Endodermal cell (in vitro differentiated cells): ENCODE measurements at regions not wholly inside any gene's neighbourhood (a gene's known extent, or its start where the extent isn't known, plus 50 kb on each side); places are given as distances from the start of the nearest gene placed in this dataset.
"Not testable (repeated sequence)": the region's sequence is repeated elsewhere in the genome, so short reads cannot be mapped to it uniquely, and the experiment has no call there.

Experiments used
- DNase-seq: peaks from one replicate; pipeline ENCODE4 v3.0.0-alpha.2; 2017
- H3K27ac ChIP-seq: 2 replicates; pipeline ENCODE4 v1.5.1; 2013; ENCODE audit warnings: mild to moderate bottlenecking, low read depth, low read length, moderate library complexity
- H3K27me3 ChIP-seq: 2 replicates; pipeline ENCODE4 v1.6.1; 2013; ENCODE audit warnings: mild to moderate bottlenecking, low read length, moderate library complexity; ENCODE audit not compliant: insufficient read depth, control insufficient read depth, poor library complexity, severe bottlenecking
- H3K36me3 ChIP-seq: 2 replicates; pipeline ENCODE4 v1.7.0; 2013; ENCODE audit warnings: mild to moderate bottlenecking, low read length, moderate library complexity; ENCODE audit not compliant: control insufficient read depth, insufficient read depth
- H3K4me1 ChIP-seq: one replicate; pipeline ENCODE4 v1.7.0; 2013; ENCODE audit warnings: low read length; ENCODE audit not compliant: control insufficient read depth, insufficient read depth
- H3K4me3 ChIP-seq: 2 replicates; pipeline ENCODE4 v1.5.1; 2013; ENCODE audit warnings: mild to moderate bottlenecking, low read length, moderate library complexity
- H3K9ac ChIP-seq: 2 replicates; pipeline ENCODE4 v1.6.1; 2013; ENCODE audit warnings: mild to moderate bottlenecking, low read length, moderate library complexity; ENCODE audit not compliant: poor library complexity, severe bottlenecking; ENCODE audit errors: extremely low read depth
- H3K9me3 ChIP-seq: 2 replicates; pipeline ENCODE4 v1.6.1; 2013; ENCODE audit warnings: mild to moderate bottlenecking, low read length, moderate library complexity; ENCODE audit not compliant: control insufficient read depth
- H3K27ac Mint-ChIP-seq: 2 replicates; pipeline ENCODE4 v1.8.0; 2020; ENCODE audit warnings: mixed read lengths
- H3K27me3 Mint-ChIP-seq: 2 replicates; pipeline ENCODE4 v1.8.0; 2021; ENCODE audit warnings: mild to moderate bottlenecking, mixed read lengths; ENCODE audit not compliant: insufficient read depth
- H3K36me3 Mint-ChIP-seq: 2 replicates; pipeline ENCODE4 v1.8.0; 2020; ENCODE audit warnings: low read depth, mixed read lengths
- H3K4me1 Mint-ChIP-seq: 2 replicates; pipeline ENCODE4 v1.8.0; 2020; ENCODE audit warnings: mixed read lengths
- H3K4me3 Mint-ChIP-seq: 2 replicates; pipeline ENCODE4 v1.8.0; 2020; ENCODE audit warnings: mild to moderate bottlenecking, moderate library complexity, mixed read lengths
- H3K9me3 Mint-ChIP-seq: 2 replicates; pipeline ENCODE4 v1.8.0; 2020; ENCODE audit warnings: mild to moderate bottlenecking, mixed read lengths
- WGBS, 2 experiments: methylation state at CpG; one replicate each; pipeline versions ENCODE4 v1.1.5 to v1.1.7; 2013; ENCODE audit warnings: missing lambda C conversion rate in 2 of 2, mixed read lengths in 1 of 2; ENCODE audit not compliant: insufficient coverage in 1 of 2, insufficient read length in 1 of 2; 5-methylcytosine and 5-hydroxymethylcytosine counted together
- TF ChIP-seq, protein P1 (sequence below): fragments of 200-600 bp; sonication (generic); conservative IDR thresholded peaks from 2 replicates; pipeline ENCODE4 v1.5.0; 2021; ENCODE audit warnings: antibody characterized with exemption, mild to moderate bottlenecking

DNA sequence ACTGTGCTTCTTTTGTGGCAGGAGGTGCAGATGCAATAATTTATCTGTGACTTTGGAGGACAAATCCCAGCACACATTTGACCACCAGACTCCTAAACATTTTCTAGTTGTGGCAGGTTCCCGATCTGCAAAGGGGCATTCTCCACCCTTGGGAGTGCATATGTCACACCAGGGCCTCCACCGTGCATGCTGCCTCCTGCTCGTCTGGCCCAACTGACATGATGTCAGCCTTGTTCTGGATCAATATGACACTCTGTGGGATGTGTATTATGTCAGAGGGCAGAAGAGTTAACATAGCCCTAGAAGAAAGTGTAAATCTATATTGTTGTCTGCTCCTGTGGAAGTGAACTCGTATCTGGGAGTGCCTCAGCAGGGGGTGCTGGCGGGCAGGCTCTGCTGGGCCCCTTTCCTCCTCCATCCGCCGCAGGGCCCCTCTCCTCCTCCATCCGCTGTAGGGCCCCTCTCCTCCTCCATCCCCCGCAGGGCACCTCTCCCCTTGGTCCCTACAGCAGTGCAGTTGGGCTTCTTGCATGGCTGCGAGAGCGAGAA lies 97.7 kb upstream of the PPP1R26 start:
- H3K4me3 ChIP-seq = no peak overlapping the region
- H3K4me1 ChIP-seq = no peaks in the 10 kb centered on the region
- no peak overlapping the region for H3K4me3 Mint-ChIP-seq
- H3K9ac ChIP-seq = no peak overlapping the region
- H3K27me3 ChIP-seq = no peaks in the 10 kb centered on the region
- DNase-seq = no peak
- no peaks in the 10 kb centered on the region for H3K36me3 ChIP-seq
- H3K36me3 Mint-ChIP-seq = no peaks in the 10 kb centered on the region
- WGBS, 2 experiments = 87 to 100% methylated on average over 2 to 11 of the region's 11 CpGs
- no peaks in the 10 kb centered on the region for H3K9me3 Mint-ChIP-seq
- no peaks in the 10 kb centered on the region for H3K27me3 Mint-ChIP-seq
- no peaks in the 10 kb centered on the region for H3K9me3 ChIP-seq
- H3K27ac ChIP-seq = no peak overlapping the region
- no peak overlapping the region for H3K27ac Mint-ChIP-seq
- no peaks in the 10 kb centered on the region for H3K4me1 Mint-ChIP-seq
- TF ChIP-seq, protein P1, sequence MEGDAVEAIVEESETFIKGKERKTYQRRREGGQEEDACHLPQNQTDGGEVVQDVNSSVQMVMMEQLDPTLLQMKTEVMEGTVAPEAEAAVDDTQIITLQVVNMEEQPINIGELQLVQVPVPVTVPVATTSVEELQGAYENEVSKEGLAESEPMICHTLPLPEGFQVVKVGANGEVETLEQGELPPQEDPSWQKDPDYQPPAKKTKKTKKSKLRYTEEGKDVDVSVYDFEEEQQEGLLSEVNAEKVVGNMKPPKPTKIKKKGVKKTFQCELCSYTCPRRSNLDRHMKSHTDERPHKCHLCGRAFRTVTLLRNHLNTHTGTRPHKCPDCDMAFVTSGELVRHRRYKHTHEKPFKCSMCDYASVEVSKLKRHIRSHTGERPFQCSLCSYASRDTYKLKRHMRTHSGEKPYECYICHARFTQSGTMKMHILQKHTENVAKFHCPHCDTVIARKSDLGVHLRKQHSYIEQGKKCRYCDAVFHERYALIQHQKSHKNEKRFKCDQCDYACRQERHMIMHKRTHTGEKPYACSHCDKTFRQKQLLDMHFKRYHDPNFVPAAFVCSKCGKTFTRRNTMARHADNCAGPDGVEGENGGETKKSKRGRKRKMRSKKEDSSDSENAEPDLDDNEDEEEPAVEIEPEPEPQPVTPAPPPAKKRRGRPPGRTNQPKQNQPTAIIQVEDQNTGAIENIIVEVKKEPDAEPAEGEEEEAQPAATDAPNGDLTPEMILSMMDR = no peak

DNA sequence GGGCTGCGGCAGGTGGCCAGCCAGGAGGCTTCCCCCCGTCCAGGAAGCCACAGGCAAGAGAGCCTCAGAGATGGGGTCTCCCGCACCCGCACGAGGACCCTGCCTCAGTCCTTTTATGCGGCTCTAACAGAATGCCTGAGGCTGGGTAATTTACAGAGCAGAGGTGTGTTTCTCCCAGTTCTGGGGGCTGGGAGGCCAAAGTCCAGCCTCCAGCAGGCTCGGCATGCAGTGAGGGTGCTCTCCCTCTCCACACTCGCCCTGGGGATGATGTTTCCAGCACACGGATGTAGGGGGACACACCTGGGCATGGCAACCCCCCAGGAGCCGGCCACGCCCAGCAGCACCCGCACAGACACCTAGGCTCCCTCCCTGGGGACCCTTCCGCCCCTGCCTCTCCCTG lies 95.4 kb upstream of the PPP1R26 start:
- WGBS, 2 experiments = 77 to 80% methylated on average over 5 to 13 of the region's 13 CpGs
- Histone ChIP-seq H3K9ac (no peak overlapping the region), H3K4me3 (no peak overlapping the region), H3K9me3 (no peaks in the 10 kb centered on the region), H3K27ac (no peak overlapping the region), H3K36me3 (no peaks in the 10 kb centered on the region), H3K27me3 (no peaks in the 10 kb centered on the region), H3K4me1 (no peaks in the 10 kb centered on the region)
- H3K27me3 Mint-ChIP-seq = no peaks in the 10 kb centered on the region
- no peaks in the 10 kb centered on the region for H3K4me1 Mint-ChIP-seq
- H3K4me3 Mint-ChIP-seq = no peak overlapping the region
- H3K9me3 Mint-ChIP-seq = no peaks in the 10 kb centered on the region
- no peaks in the 10 kb centered on the region for H3K36me3 Mint-ChIP-seq
- no peak overlapping the region for H3K27ac Mint-ChIP-seq
- DNase-seq = no peak
- TF ChIP-seq, protein P1 = no peak

DNA sequence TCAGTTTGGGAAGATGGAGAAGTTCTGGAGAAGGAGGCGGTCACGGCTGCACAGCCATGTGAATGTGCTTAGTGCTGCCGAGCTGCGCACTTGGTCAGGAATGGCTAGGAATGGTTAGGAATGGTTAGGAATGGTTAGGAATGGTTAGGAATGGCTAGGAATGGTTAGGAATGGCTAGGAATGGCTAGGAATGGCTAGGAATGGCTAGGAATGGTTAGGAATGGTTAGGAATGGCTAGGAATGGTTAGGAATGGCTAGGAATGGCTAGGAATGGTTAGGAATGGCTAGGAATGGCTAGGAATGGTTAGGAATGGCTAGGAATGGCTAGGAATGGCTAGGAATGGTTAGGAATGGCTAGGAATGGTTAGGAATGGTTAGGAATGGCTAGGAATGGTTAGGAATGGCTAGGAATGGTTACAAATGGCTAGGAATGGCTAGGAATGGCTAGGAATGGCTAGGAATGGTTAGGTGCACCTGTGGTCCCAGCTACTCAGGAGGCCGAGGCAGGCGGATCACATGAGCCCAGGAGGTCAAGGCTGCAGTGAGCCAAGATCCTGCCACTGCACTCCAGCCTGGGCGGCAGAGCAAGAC lies 94.7 kb upstream of the PPP1R26 start:
- not testable (repeated sequence) for DNase-seq, H3K4me1 ChIP-seq, H3K27me3 ChIP-seq, H3K36me3 Mint-ChIP-seq, H3K4me1 Mint-ChIP-seq, H3K36me3 ChIP-seq, H3K9me3 ChIP-seq, H3K27ac Mint-ChIP-seq, H3K27me3 Mint-ChIP-seq, H3K9me3 Mint-ChIP-seq, H3K27ac ChIP-seq, H3K4me3 Mint-ChIP-seq, H3K9ac ChIP-seq, H3K4me3 ChIP-seq
- 93 to 100% methylated on average over 3 to 7 of the region's 7 CpGs for WGBS, 2 experiments

DNA sequence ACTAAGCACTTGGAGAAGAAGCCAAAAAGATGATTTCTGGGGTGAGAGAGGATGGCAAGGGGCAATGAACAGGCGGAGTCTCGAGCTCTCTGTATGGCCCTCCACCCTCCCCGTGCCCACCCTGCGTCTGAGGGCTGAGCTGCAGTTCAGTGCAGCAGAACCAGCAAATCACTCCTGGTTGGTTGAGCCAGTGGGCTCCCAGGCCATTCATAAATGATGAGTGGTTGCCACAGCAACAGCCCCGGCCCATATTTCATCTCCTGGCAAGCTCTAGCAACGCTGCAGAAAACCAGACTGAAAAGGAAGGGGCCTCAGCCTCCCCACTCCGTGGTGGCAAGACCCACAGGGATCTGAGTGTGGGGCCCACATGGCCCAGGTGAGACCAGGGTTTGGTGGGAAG lies 93.8 kb upstream of the PPP1R26 start:
- H3K27me3 Mint-ChIP-seq = no peaks in the 10 kb centered on the region
- Histone ChIP-seq H3K9ac (no peak overlapping the region), H3K27ac (no peak overlapping the region), H3K27me3 (no peaks in the 10 kb centered on the region), H3K9me3 (no peaks in the 10 kb centered on the region), H3K4me1 (no peaks in the 10 kb centered on the region), H3K36me3 (no peaks in the 10 kb centered on the region), H3K4me3 (no peak overlapping the region)
- H3K4me1 Mint-ChIP-seq = no peaks in the 10 kb centered on the region
- DNase-seq = no peak
- no peak overlapping the region for H3K27ac Mint-ChIP-seq
- TF ChIP-seq, protein P1 = no peak
- no peaks in the 10 kb centered on the region for H3K36me3 Mint-ChIP-seq
- 77 to 88% methylated on average over 5 to 7 of the region's 7 CpGs for WGBS, 2 experiments
- H3K9me3 Mint-ChIP-seq = no peaks in the 10 kb centered on the region
- H3K4me3 Mint-ChIP-seq = no peak overlapping the region
